ENCODE measurements at regions not wholly inside any gene's neighbourhood (a gene's known extent, or its start where the extent isn't known, plus 50 kb on each side); places are given as distances from the start of the nearest gene placed in this dataset.

DNA sequence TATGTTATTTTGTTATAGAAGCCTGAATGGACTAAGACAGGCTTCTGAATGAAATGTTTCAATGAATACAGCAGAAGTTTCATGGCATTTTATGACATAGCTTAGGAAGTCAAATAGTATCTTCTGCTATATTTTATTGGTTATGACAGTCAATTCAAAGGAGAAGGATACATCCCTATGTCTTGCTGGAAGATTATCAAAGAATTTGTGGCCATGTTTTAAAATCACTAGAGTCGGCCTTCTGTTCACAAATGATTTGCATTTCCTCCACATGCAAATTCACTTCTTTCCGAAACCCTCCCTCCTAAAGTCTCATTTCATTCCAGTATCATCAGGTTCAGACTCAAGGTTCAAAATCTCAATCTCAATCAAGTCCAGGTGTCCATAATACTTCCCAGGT is 679.2 kb upstream of the ADAMTS5 start:
- Histone ChIP-seq H3K36me3 (no peaks in the 10 kb centered on the region), H3K4me1 (no peaks in the 10 kb centered on the region), H3K27me3 (no peaks in the 10 kb centered on the region), H3K9me3 (no peaks in the 10 kb centered on the region), H3K4me3 (no peak overlapping the region), H3K27ac (no peak overlapping the region)
- intact Hi-C loops (cut with DNase I) = no loop called here
- no peak for DNase-seq (ENCODE audit: low spot score in 2 of 2)
- TF ChIP-seq, protein P1, sequence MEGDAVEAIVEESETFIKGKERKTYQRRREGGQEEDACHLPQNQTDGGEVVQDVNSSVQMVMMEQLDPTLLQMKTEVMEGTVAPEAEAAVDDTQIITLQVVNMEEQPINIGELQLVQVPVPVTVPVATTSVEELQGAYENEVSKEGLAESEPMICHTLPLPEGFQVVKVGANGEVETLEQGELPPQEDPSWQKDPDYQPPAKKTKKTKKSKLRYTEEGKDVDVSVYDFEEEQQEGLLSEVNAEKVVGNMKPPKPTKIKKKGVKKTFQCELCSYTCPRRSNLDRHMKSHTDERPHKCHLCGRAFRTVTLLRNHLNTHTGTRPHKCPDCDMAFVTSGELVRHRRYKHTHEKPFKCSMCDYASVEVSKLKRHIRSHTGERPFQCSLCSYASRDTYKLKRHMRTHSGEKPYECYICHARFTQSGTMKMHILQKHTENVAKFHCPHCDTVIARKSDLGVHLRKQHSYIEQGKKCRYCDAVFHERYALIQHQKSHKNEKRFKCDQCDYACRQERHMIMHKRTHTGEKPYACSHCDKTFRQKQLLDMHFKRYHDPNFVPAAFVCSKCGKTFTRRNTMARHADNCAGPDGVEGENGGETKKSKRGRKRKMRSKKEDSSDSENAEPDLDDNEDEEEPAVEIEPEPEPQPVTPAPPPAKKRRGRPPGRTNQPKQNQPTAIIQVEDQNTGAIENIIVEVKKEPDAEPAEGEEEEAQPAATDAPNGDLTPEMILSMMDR (IDR thresholded peaks at IDR 0.05) = no peak

DNA sequence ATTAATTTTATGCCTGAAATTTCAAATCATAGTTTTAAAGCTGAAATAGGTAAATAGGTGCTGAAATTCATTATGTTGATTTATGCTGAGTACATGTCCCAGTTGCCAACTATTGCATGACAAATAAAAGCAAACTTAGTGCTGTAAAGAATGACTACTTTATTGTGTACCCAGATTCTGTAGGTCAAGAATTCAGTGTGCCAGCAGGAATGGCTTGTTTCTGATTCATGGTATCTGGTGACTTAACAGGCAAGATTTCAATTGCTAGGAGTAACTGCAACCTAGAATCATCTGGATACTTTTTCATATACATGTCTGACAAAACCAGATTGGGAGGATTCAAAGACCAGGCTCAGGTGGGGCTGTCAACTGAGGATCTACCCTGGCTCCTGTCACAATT is 678.4 kb upstream of the ADAMTS5 start:
- no peak overlapping the region for H3K4me3 ChIP-seq
- no peaks in the 10 kb centered on the region for H3K36me3 ChIP-seq
- TF ChIP-seq, protein P1 (IDR thresholded peaks at IDR 0.05) = no peak
- DNase-seq (ENCODE audit: low spot score in 2 of 2) = no peak
- H3K27me3 ChIP-seq = no peaks in the 10 kb centered on the region
- intact Hi-C loops (cut with DNase I) = no loop called here
- no peaks in the 10 kb centered on the region for H3K4me1 ChIP-seq
- H3K9me3 ChIP-seq = no peaks in the 10 kb centered on the region
- H3K27ac ChIP-seq = no peak overlapping the region

DNA sequence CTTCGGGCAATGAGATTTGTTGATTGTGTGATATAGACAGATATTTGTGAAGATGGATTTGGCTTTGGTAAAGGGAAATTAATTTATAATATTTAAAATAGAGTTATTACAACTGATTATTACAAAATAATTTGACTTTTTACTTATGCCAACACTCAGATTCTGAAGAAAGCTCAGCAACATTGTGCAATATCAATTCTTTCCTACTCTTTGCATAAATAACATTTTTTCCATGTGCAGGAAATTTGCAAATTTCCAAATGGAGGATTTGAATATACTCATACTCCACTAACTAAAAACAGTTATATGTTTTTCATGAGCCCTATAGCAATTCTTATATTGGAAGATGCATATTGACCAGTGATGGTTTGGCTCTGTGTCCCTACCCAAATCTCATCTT is 676.4 kb upstream of the ADAMTS5 start:
- Histone ChIP-seq H3K9me3 (no peaks in the 10 kb centered on the region), H3K4me3 (no peak overlapping the region), H3K36me3 (no peaks in the 10 kb centered on the region), H3K4me1 (no peaks in the 10 kb centered on the region), H3K27me3 (no peaks in the 10 kb centered on the region), H3K27ac (no peak overlapping the region)
- TF ChIP-seq, protein P1 (IDR thresholded peaks at IDR 0.05) = no peak
- intact Hi-C loops (cut with DNase I) = no loop called here
- no peak for DNase-seq (ENCODE audit: low spot score in 2 of 2)

DNA sequence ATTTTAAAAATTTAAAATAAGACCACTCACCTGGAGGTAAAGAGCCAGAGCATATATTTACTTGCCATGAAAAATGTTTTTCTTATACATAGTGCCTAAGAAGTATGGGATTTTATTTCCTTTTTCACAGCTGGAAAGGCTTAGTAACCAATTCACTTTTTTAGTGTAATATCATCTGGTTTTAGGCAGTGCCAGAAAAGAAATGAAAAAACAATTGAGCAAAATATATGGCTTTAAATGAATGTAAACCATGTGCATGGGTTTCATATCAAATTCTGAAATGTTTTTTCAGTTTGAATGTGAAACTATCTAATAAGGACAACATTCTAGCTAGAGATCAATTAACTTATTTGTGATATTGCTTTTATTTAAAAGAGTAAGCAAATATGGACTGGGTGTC is 672.4 kb upstream of the ADAMTS5 start:
- no peak overlapping the region for H3K27ac ChIP-seq
- H3K27me3 ChIP-seq = no peaks in the 10 kb centered on the region
- no peaks in the 10 kb centered on the region for H3K9me3 ChIP-seq
- DNase-seq (ENCODE audit: low spot score in 2 of 2) = no peak
- H3K36me3 ChIP-seq = no peaks in the 10 kb centered on the region
- intact Hi-C loops (cut with DNase I) = no loop called here
- H3K4me3 ChIP-seq = no peak overlapping the region
- no peaks in the 10 kb centered on the region for H3K4me1 ChIP-seq
- TF ChIP-seq, protein P1 (IDR thresholded peaks at IDR 0.05) = no peak

DNA sequence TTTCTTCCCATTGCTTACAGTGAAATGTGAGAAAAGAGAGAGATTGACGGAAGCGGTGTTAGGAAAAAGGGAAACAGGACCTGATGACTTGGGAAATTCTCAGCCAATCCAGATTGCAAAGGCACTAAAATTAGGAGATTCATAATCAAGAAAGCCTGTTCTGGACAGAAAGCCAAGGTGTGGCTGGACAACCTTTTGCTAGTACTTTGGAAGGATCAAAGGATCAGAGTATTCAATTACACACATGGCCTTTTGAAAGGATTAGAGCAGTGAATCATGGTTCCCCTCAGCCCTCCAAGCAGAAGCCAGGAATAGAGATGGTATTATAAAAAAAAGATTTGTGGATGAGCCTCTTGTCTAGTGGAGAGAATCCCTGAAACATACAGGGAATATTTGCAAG is 669.8 kb upstream of the ADAMTS5 start:
- intact Hi-C loops (cut with DNase I) = no loop called here
- H3K4me1 ChIP-seq = no peaks in the 10 kb centered on the region
- H3K36me3 ChIP-seq = no peaks in the 10 kb centered on the region
- H3K4me3 ChIP-seq = no peak overlapping the region
- no peak for DNase-seq (ENCODE audit: low spot score in 2 of 2)
- no peaks in the 10 kb centered on the region for H3K27me3 ChIP-seq
- H3K9me3 ChIP-seq = no peaks in the 10 kb centered on the region
- no peak overlapping the region for H3K27ac ChIP-seq
- TF ChIP-seq, protein P1 (IDR thresholded peaks at IDR 0.05) = no peak

DNA sequence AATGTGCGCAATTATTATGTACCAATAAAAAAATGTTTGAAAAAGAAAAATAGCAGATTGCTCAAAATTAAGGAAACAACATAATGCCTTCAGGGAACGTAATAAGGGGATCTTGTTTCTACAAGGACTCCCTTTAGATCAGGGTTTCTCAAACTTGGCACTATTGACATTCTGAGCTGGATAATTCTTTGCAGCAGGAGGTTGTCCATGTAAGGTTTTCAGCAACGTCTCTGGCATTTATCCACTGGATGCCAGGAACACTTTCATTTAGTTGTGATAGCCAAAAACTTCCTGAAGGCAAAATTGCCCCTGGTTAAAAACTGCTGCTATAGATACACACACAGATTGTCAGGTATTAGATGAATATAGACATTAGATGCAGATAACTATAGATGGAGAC is 666.7 kb upstream of the ADAMTS5 start:
- TF ChIP-seq, protein P1 (IDR thresholded peaks at IDR 0.05) = no peak
- Histone ChIP-seq H3K36me3 (no peaks in the 10 kb centered on the region), H3K4me1 (no peaks in the 10 kb centered on the region), H3K27ac (no peak overlapping the region), H3K9me3 (no peaks in the 10 kb centered on the region), H3K4me3 (no peak overlapping the region), H3K27me3 (no peaks in the 10 kb centered on the region)
- no peak for DNase-seq (ENCODE audit: low spot score in 2 of 2)
- intact Hi-C loops (cut with DNase I) = no loop called here
